Stimulated activated memory B cell treated with anti-CD40 and anti-IgM and Interleukin-4, amounts not matched to agents 10 μg/mL and 1 μg/mL and 100 μg/mL, for 72 hours (primary cell): ENCODE measurements at regions not wholly inside any gene's neighbourhood (a gene's known extent, or its start where the extent isn't known, plus 50 kb on each side); places are given as distances from the start of the nearest gene placed in this dataset.
"Not testable (repeated sequence)": the region's sequence is repeated elsewhere in the genome, so short reads cannot be mapped to it uniquely, and the experiment has no call there.

Experiments used
- ATAC-seq: fragments of 150-1000 bp; cut with Tn5 transposase; 2 replicates; pipeline ENCODE4 v1.10.0; 2021
- H3K27ac Mint-ChIP-seq: one replicate; pipeline ENCODE4 v1.8.0; 2022; ENCODE audit warnings: mild to moderate bottlenecking, mixed read lengths
- H3K27me3 Mint-ChIP-seq: one replicate; pipeline ENCODE4 v1.8.0; 2022; ENCODE audit warnings: mixed read lengths
- H3K36me3 Mint-ChIP-seq: one replicate; pipeline ENCODE4 v1.8.0; 2022; ENCODE audit warnings: mixed read lengths
- H3K4me1 Mint-ChIP-seq: one replicate; pipeline ENCODE4 v1.8.0; 2022; ENCODE audit warnings: mixed read lengths
- H3K4me3 Mint-ChIP-seq: one replicate; pipeline ENCODE4 v1.8.0; 2022; ENCODE audit warnings: mild to moderate bottlenecking, moderate library complexity, mixed read lengths
- H3K9me3 Mint-ChIP-seq: one replicate; pipeline ENCODE4 v1.8.0; 2022; ENCODE audit warnings: mixed read lengths

- Mint-ChIP-seq H3K36me3 (no peaks in the 10 kb centered on the region), H3K4me3 (no peak overlapping the region), H3K9me3 (peaks cover 2% of the 10 kb centered on the region), H3K27ac (no peak overlapping the region), H3K4me1 (no peaks in the 10 kb centered on the region), H3K27me3 (no peaks in the 10 kb centered on the region)
- no peak for ATAC-seq
These were observed 590.6 kb upstream of the SOX9 start for GRCh38 chr17:71530248-71530647.

GRCh38 chr17:71535321-71535720 lies 585.5 kb upstream of the SOX9 start:
- Mint-ChIP-seq H3K4me3 (no peak overlapping the region), H3K9me3 (peaks cover 5% of the 10 kb centered on the region), H3K27me3 (no peaks in the 10 kb centered on the region), H3K36me3 (no peaks in the 10 kb centered on the region), H3K27ac (no peak overlapping the region), H3K4me1 (no peaks in the 10 kb centered on the region)
- no peak for ATAC-seq

- Mint-ChIP-seq H3K27me3 (no peaks in the 10 kb centered on the region), H3K27ac (no peak overlapping the region), H3K4me1 (no peaks in the 10 kb centered on the region), H3K36me3 (no peaks in the 10 kb centered on the region), H3K9me3 (peaks cover 3% of the 10 kb centered on the region), H3K4me3 (no peak overlapping the region)
- no peak for ATAC-seq
These were observed 574.4 kb upstream of the SOX9 start for GRCh38 chr17:71546419-71546818.

GRCh38 chr17:71547904-71548303 lies 572.9 kb upstream of the SOX9 start:
- no peaks in the 10 kb centered on the region for H3K27me3 Mint-ChIP-seq
- no peaks in the 10 kb centered on the region for H3K4me1 Mint-ChIP-seq
- no peak overlapping the region for H3K27ac Mint-ChIP-seq
- H3K4me3 Mint-ChIP-seq = no peak overlapping the region
- peaks cover 5% of the 10 kb centered on the region for H3K9me3 Mint-ChIP-seq
- no peak for ATAC-seq
- H3K36me3 Mint-ChIP-seq = no peaks in the 10 kb centered on the region

- Mint-ChIP-seq H3K27me3 (no peaks in the 10 kb centered on the region), H3K9me3 (peaks cover 5% of the 10 kb centered on the region), H3K36me3 (no peaks in the 10 kb centered on the region), H3K27ac (no peak overlapping the region), H3K4me1 (no peaks in the 10 kb centered on the region), H3K4me3 (no peak overlapping the region)
- no peak for ATAC-seq
These were observed 572.2 kb upstream of the SOX9 start for GRCh38 chr17:71548540-71549190.

GRCh38 chr17:71550675-71551074 lies 570.1 kb upstream of the SOX9 start:
- Mint-ChIP-seq H3K4me3 (no peak overlapping the region), H3K36me3 (no peaks in the 10 kb centered on the region), H3K27ac (no peak overlapping the region), H3K4me1 (no peaks in the 10 kb centered on the region), H3K9me3 (peaks cover 5% of the 10 kb centered on the region), H3K27me3 (no peaks in the 10 kb centered on the region)
- no peak for ATAC-seq

- Mint-ChIP-seq H3K36me3 (no peaks in the 10 kb centered on the region), H3K9me3 (peaks cover 8% of the 10 kb centered on the region), H3K4me1 (no peaks in the 10 kb centered on the region), H3K27me3 (no peaks in the 10 kb centered on the region), H3K27ac (no peak overlapping the region), H3K4me3 (no peak overlapping the region)
- no peak for ATAC-seq
These were observed 567.4 kb upstream of the SOX9 start for GRCh38 chr17:71553381-71553780.

GRCh38 chr17:71558901-71559300 lies 561.9 kb upstream of the SOX9 start:
- ATAC-seq = no peak
- Mint-ChIP-seq H3K36me3 (no peaks in the 10 kb centered on the region), H3K27ac (no peak overlapping the region), H3K4me3 (no peak overlapping the region), H3K27me3 (no peaks in the 10 kb centered on the region), H3K4me1 (no peaks in the 10 kb centered on the region), H3K9me3 (peaks cover 6% of the 10 kb centered on the region)

GRCh38 chr17:71572343-71572742 lies 548.5 kb upstream of the SOX9 start:
- no peaks in the 10 kb centered on the region for H3K4me1 Mint-ChIP-seq
- H3K27me3 Mint-ChIP-seq = no peaks in the 10 kb centered on the region
- no peaks in the 10 kb centered on the region for H3K36me3 Mint-ChIP-seq
- no peak overlapping the region for H3K27ac Mint-ChIP-seq
- H3K9me3 Mint-ChIP-seq = peaks cover 8% of the 10 kb centered on the region
- ATAC-seq = no peak
- no peak overlapping the region for H3K4me3 Mint-ChIP-seq

- H3K27ac Mint-ChIP-seq = no peak overlapping the region
- H3K4me1 Mint-ChIP-seq = no peaks in the 10 kb centered on the region
- no peak for ATAC-seq
- no peak overlapping the region for H3K4me3 Mint-ChIP-seq
- H3K36me3 Mint-ChIP-seq = no peaks in the 10 kb centered on the region
- peaks cover 13% of the 10 kb centered on the region for H3K9me3 Mint-ChIP-seq
- H3K27me3 Mint-ChIP-seq = no peaks in the 10 kb centered on the region
These were observed 542.4 kb upstream of the SOX9 start for GRCh38 chr17:71578446-71578845.

GRCh38 chr17:71580220-71580619 lies 540.6 kb upstream of the SOX9 start:
- Mint-ChIP-seq H3K9me3 (peaks cover 13% of the 10 kb centered on the region), H3K27ac (no peak overlapping the region), H3K4me1 (no peaks in the 10 kb centered on the region), H3K36me3 (no peaks in the 10 kb centered on the region), H3K4me3 (no peak overlapping the region), H3K27me3 (no peaks in the 10 kb centered on the region)
- ATAC-seq = no peak

GRCh38 chr17:71585540-71585939 lies 535.3 kb upstream of the SOX9 start:
- no peaks in the 10 kb centered on the region for H3K27me3 Mint-ChIP-seq
- no peaks in the 10 kb centered on the region for H3K36me3 Mint-ChIP-seq
- no peak overlapping the region for H3K4me3 Mint-ChIP-seq
- peaks cover 7% of the 10 kb centered on the region for H3K9me3 Mint-ChIP-seq
- no peaks in the 10 kb centered on the region for H3K4me1 Mint-ChIP-seq
- no peak overlapping the region for H3K27ac Mint-ChIP-seq
- ATAC-seq = no peak

- Mint-ChIP-seq H3K9me3 (peaks cover 13% of the 10 kb centered on the region), H3K36me3 (no peaks in the 10 kb centered on the region), H3K4me1 (no peaks in the 10 kb centered on the region), H3K27ac (no peak overlapping the region), H3K4me3 (no peak overlapping the region), H3K27me3 (no peaks in the 10 kb centered on the region)
- no peak for ATAC-seq
These were observed 528.4 kb upstream of the SOX9 start for GRCh38 chr17:71592431-71592830.

GRCh38 chr17:71593078-71593477 lies 527.7 kb upstream of the SOX9 start:
- no peaks in the 10 kb centered on the region for H3K27me3 Mint-ChIP-seq
- H3K4me3 Mint-ChIP-seq = no peak overlapping the region
- peaks cover 10% of the 10 kb centered on the region for H3K9me3 Mint-ChIP-seq
- H3K27ac Mint-ChIP-seq = no peak overlapping the region
- no peaks in the 10 kb centered on the region for H3K36me3 Mint-ChIP-seq
- no peaks in the 10 kb centered on the region for H3K4me1 Mint-ChIP-seq
- no peak for ATAC-seq

GRCh38 chr17:71599583-71599982 lies 521.2 kb upstream of the SOX9 start:
- H3K27ac Mint-ChIP-seq, H3K36me3 Mint-ChIP-seq, H3K9me3 Mint-ChIP-seq, ATAC-seq, H3K27me3 Mint-ChIP-seq, H3K4me3 Mint-ChIP-seq, H3K4me1 Mint-ChIP-seq: not testable (repeated sequence)

- H3K4me3 Mint-ChIP-seq = no peak overlapping the region
- H3K27me3 Mint-ChIP-seq = no peaks in the 10 kb centered on the region
- no peak for ATAC-seq
These were observed 520.6 kb upstream of the SOX9 start for GRCh38 chr17:71600137-71600789.

More at GRCh38 chr17:71600137-71600789, 520.6 kb upstream of the SOX9 start:
- Mint-ChIP-seq H3K36me3 (no peaks in the 10 kb centered on the region), H3K9me3 (peaks cover 8% of the 10 kb centered on the region), H3K27ac (no peak overlapping the region), H3K4me1 (no peaks in the 10 kb centered on the region)
